ENCODE measurements at regions not wholly inside any gene's neighbourhood (a gene's known extent, or its start where the extent isn't known, plus 50 kb on each side); places are given as distances from the start of the nearest gene placed in this dataset.

GRCh38 chr1:47679826-47680225, 242.0 kb downstream of the FOXD2 start:
- TF ChIP-seq BHLHE40 (IDR thresholded peaks at IDR 0.05; ENCODE audit: borderline replicate concordance) (no peak), CTBP1 (IDR thresholded peaks at IDR 0.05; ENCODE audit: borderline replicate concordance) (no peak), FOXA1 (IDR thresholded peaks at IDR 0.05) (no peak), SP1 (IDR thresholded peaks at IDR 0.05) (no peak), TARDBP (IDR thresholded peaks at IDR 0.05) (no peak), ARNT (IDR thresholded peaks at IDR 0.05) (no peak), ZNF384 (IDR thresholded peaks at IDR 0.05) (no peak), LEF1 (IDR thresholded peaks at IDR 0.05; ENCODE audit: borderline replicate concordance) (no peak), SUZ12 (IDR thresholded peaks at IDR 0.05) (no peak)

Data from HEK293T (cell line).